ENCODE measurements at regions not wholly inside any gene's neighbourhood (a gene's known extent, or its start where the extent isn't known, plus 50 kb on each side); places are given as distances from the start of the nearest gene placed in this dataset.

- TF ChIP-seq CTCF (IDR thresholded peaks at IDR 0.05; ENCODE audit: low read length), result no peak
- TF ChIP-seq EZH2 (IDR thresholded peaks at IDR 0.05; ENCODE audit: borderline replicate concordance, low read length), result no peak
Observed at GRCh38 chr5:17357504-17357903, 140.1 kb downstream of the BASP1 start.
